ENCODE measurements at regions not wholly inside any gene's neighbourhood (a gene's known extent, or its start where the extent isn't known, plus 50 kb on each side); places are given as distances from the start of the nearest gene placed in this dataset.

DNA sequence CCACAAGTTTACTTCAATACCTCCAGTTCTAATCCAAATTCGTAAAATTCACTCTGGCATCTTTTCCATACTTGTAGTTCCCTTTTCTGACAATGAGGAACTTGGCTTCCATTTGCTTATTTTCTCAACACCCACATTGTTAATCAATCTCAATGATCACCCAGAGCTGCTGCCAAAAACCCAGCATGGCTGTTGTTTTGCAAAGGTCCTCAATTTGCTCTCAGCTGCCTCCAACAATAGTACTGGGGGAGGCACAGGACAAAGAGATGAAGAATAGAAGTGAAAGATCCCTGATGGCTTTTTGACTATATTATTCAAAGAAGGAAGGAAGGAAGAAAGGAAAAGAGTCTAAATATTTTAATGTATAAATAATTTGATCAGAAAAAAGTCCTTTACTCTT lies 847.8 kb downstream of the RAPGEF2 start:
- no peak for TF ChIP-seq CTCF (IDR thresholded peaks at IDR 0.05)
- no peak for TF ChIP-seq POLR2A (IDR thresholded peaks at IDR 0.05)
